H1 (cell line): ENCODE measurements at regions not wholly inside any gene's neighbourhood (a gene's known extent, or its start where the extent isn't known, plus 50 kb on each side); places are given as distances from the start of the nearest gene placed in this dataset.
"Not testable (repeated sequence)": the region's sequence is repeated elsewhere in the genome, so short reads cannot be mapped to it uniquely, and the experiment has no call there.

Experiments
- CTCF ChIA-PET: fragments of 300-600 bp; sonication (Branson Sonifier 250); formaldehyde crosslinking; loops from one replicate; lab custom pipeline; 2021; ENCODE audit not compliant: partially characterized antibody; lab: Charles Lee
- POLR2A ChIA-PET: fragments of 300-600 bp; sonication (Branson Sonifier 250); formaldehyde crosslinking; loops from one replicate; lab custom pipeline; 2021; ENCODE audit warnings: inconsistent platforms; ENCODE audit not compliant: partially characterized antibody; lab: Charles Lee
- DNase-seq, 2 experiments: peaks; one replicate each; pipeline versions ENCODE4 v3.0.0 to v3.0.0-alpha.2; 2010 to 2022; ENCODE audit warnings: low spot score in 2 of 2, low read depth in 1 of 2, mixed read lengths in 1 of 2
- FAIRE-seq: peaks from 2 replicates; lab custom pipeline; 2011; peaks lifted over from hg19 to GRCh38; lab: Jason Lieb, UNC
- H2AFZ ChIP-seq: 2 replicates; pipeline ENCODE4 v1.8.1; 2012; ENCODE audit warnings: low read length, inconsistent platforms
- H2AK5ac ChIP-seq: 2 replicates; pipeline ENCODE4 v1.6.1; 2013; ENCODE audit warnings: low read depth, low read length
- H2BK120ac ChIP-seq: replicated peaks from 2 replicates; pipeline ENCODE3; 2013; ENCODE audit warnings: low read depth, low read length, inconsistent platforms
- H2BK12ac ChIP-seq: 2 replicates; pipeline ENCODE4 v1.6.1; 2013; ENCODE audit warnings: low read depth, low read length
- H2BK15ac ChIP-seq: 2 replicates; pipeline ENCODE4 v1.6.1; 2013; ENCODE audit warnings: low read length
- H2BK20ac ChIP-seq: 2 replicates; pipeline ENCODE4 v1.6.1; 2013; ENCODE audit warnings: low read length
- H2BK5ac ChIP-seq: 2 replicates; pipeline ENCODE4 v1.6.1; 2013; ENCODE audit warnings: low read depth, low read length
- H3K14ac ChIP-seq: 2 replicates; pipeline ENCODE4 v1.6.1; 2013; ENCODE audit warnings: inconsistent platforms; ENCODE audit not compliant: insufficient read length
- H3K18ac ChIP-seq: 2 replicates; pipeline ENCODE4 v1.6.1; 2013; ENCODE audit warnings: low read length; ENCODE audit errors: extremely low read depth
- H3K23ac ChIP-seq: 2 replicates; pipeline ENCODE4 v1.6.1; 2013; ENCODE audit warnings: inconsistent platforms; ENCODE audit not compliant: insufficient read length
- H3K23me2 ChIP-seq: 2 replicates; pipeline ENCODE4 v1.6.1; 2013; ENCODE audit warnings: low read depth, low read length
- H3K27ac ChIP-seq: 2 replicates; pipeline ENCODE4 v1.6.1; 2011; ENCODE audit warnings: low read depth, low read length, inconsistent platforms
- H3K27me3 ChIP-seq, 4 experiments: replicated peaks in 1 of 4; 1 replicate in 1 of 4; 2 replicates in 3 of 4; pipeline versions ENCODE4 v1.6.1 to v1.8.1; 2011 to 2013; ENCODE audit warnings: low read length in 3 of 4, mild to moderate bottlenecking in 3 of 4, inconsistent platforms in 2 of 4, mixed read lengths in 2 of 4, moderate library complexity in 1 of 4; ENCODE audit not compliant: control insufficient read depth in 3 of 4, insufficient read depth in 3 of 4; ENCODE audit errors: extremely low read depth in 1 of 4
- H3K36me3 ChIP-seq, 4 experiments: 2 replicates each; pipeline versions ENCODE4 v1.6.1 to v1.8.1; 2011 to 2013; ENCODE audit warnings: mild to moderate bottlenecking in 4 of 4, low read length in 3 of 4, moderate library complexity in 2 of 4, control low read depth in 1 of 4, inconsistent platforms in 1 of 4; ENCODE audit not compliant: insufficient read depth in 4 of 4, control insufficient read depth in 2 of 4
- H3K4ac ChIP-seq: replicated peaks from 2 replicates; pipeline ENCODE3; 2013; ENCODE audit warnings: low read length, low read depth, mixed read lengths, inconsistent platforms; ENCODE audit not compliant: insufficient read length
- H3K4me1 ChIP-seq, 4 experiments: replicated peaks in 1 of 4; 1 replicate in 1 of 4; 2 replicates in 3 of 4; pipeline versions ENCODE4 v1.6.1 to v1.8.1; 2011 to 2013; ENCODE audit warnings: low read length in 3 of 4, inconsistent platforms in 2 of 4, mixed read lengths in 1 of 4; ENCODE audit not compliant: insufficient read depth in 4 of 4, control insufficient read depth in 3 of 4
- H3K4me2 ChIP-seq, 2 experiments: 2 replicates each; pipeline versions ENCODE4 v1.6.1 to v1.8.1; 2011 to 2013; ENCODE audit warnings: low read depth in 2 of 2, low read length in 2 of 2, control low read depth in 1 of 2, inconsistent platforms in 1 of 2, mild to moderate bottlenecking in 1 of 2; ENCODE audit not compliant: insufficient read depth in 1 of 2
- H3K4me3 ChIP-seq, 4 experiments: fragments of 200-600, 300-600 bp in 1 of 4; sonication (generic), shearing (Covaris generic), sonication (Bioruptor Twin) in 1 of 4; 2 replicates each; pipeline versions ENCODE4 v1.5.1 to v1.8.1; 2011 to 2016; ENCODE audit warnings: low read length in 4 of 4, low read depth in 3 of 4, control low read depth in 2 of 4, inconsistent platforms in 2 of 4, mild to moderate bottlenecking in 2 of 4, mixed read lengths in 1 of 4, moderate library complexity in 1 of 4; ENCODE audit not compliant: insufficient read depth in 2 of 4; ENCODE audit errors: extremely low read depth in 1 of 4
- H3K56ac ChIP-seq: replicated peaks from 2 replicates; pipeline ENCODE3; 2013; ENCODE audit warnings: low read depth, mild to moderate bottlenecking, mixed read lengths, low read length, inconsistent platforms; ENCODE audit not compliant: insufficient read length
- H3K79me1 ChIP-seq: 2 replicates; pipeline ENCODE4 v1.6.1; 2013; ENCODE audit warnings: low read depth, low read length, control low read depth
- H3K79me2 ChIP-seq, 2 experiments: 2 replicates each; pipeline versions ENCODE4 v1.6.1 to v1.8.1; 2012 to 2013; ENCODE audit warnings: low read length in 2 of 2, mild to moderate bottlenecking in 2 of 2, inconsistent platforms in 1 of 2; ENCODE audit not compliant: insufficient read depth in 2 of 2, control insufficient read depth in 1 of 2
- H3K9ac ChIP-seq, 4 experiments: replicated peaks in 1 of 4; 1 replicate in 1 of 4; 2 replicates in 3 of 4; pipeline versions ENCODE4 v1.6.1 to v1.8.1; 2011 to 2013; ENCODE audit warnings: low read depth in 3 of 4, low read length in 3 of 4, control low read depth in 2 of 4, mild to moderate bottlenecking in 2 of 4, moderate library complexity in 2 of 4, inconsistent platforms in 1 of 4; ENCODE audit errors: extremely low read depth in 1 of 4
- H3K9me3 ChIP-seq, 2 experiments: 2 replicates each; pipeline versions ENCODE4 v1.6.1 to v1.8.1; 2012 to 2013; ENCODE audit warnings: mild to moderate bottlenecking in 2 of 2, moderate library complexity in 2 of 2, control low read depth in 1 of 2, inconsistent platforms in 1 of 2, low read depth in 1 of 2, low read length in 1 of 2, mixed read lengths in 1 of 2; ENCODE audit not compliant: insufficient read depth in 2 of 2
- H4K20me1 ChIP-seq, 2 experiments: replicated peaks in 1 of 2; 2 replicates each; pipeline versions ENCODE3 to v1.8.1; 2011 to 2013; ENCODE audit warnings: inconsistent platforms in 2 of 2, low read length in 2 of 2, mild to moderate bottlenecking in 1 of 2; ENCODE audit not compliant: insufficient read depth in 2 of 2, control insufficient read depth in 1 of 2
- H4K5ac ChIP-seq: 2 replicates; pipeline ENCODE4 v1.6.1; 2013; ENCODE audit warnings: low read length, low read depth, mixed read lengths, inconsistent platforms; ENCODE audit not compliant: insufficient read length
- H4K8ac ChIP-seq: 2 replicates; pipeline ENCODE4 v1.8.0; 2013; ENCODE audit warnings: mild to moderate bottlenecking, moderate library complexity, low read length, inconsistent platforms; ENCODE audit not compliant: insufficient read depth; ENCODE audit errors: extremely low read depth
- H4K91ac ChIP-seq: replicated peaks from 2 replicates; pipeline ENCODE3; 2013; ENCODE audit warnings: low read length, mixed read lengths, inconsistent platforms; ENCODE audit not compliant: insufficient read length

DNA sequence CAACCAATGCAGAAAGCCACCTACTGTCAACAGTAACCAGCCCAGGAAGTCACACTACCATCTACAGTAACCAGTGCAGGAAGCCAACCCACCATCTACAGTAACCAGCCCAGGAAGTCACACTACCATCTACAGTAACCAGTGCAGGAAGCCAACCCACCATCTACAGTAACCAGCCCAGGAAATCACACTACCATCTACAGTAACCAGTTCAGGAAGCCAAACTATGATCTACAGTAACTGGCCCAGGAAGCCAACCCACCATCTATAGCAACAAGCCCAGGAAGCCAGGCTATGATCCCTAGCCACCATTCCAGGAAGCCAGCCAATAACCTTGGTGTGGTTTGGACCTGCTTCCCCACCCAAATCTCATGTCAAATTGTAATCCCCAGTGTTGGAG lies 97.4 kb upstream of the APCDD1 start:
- H4K20me1 ChIP-seq, H2BK5ac ChIP-seq, H3K56ac ChIP-seq, H3K4me1 ChIP-seq, H3K18ac ChIP-seq, H3K79me2 ChIP-seq, H4K91ac ChIP-seq, H3K4me3 ChIP-seq, H3K9ac ChIP-seq, CTCF ChIA-PET, H4K5ac ChIP-seq, H4K8ac ChIP-seq, POLR2A ChIA-PET, H3K23me2 ChIP-seq, H3K36me3 ChIP-seq, H3K4me2 ChIP-seq, H2AK5ac ChIP-seq, H3K79me1 ChIP-seq, H3K4ac ChIP-seq, DNase-seq, H2BK120ac ChIP-seq, H3K9me3 ChIP-seq, FAIRE-seq, H2AFZ ChIP-seq, H3K14ac ChIP-seq, H2BK20ac ChIP-seq, H3K27me3 ChIP-seq, H3K23ac ChIP-seq, H3K27ac ChIP-seq, H2BK12ac ChIP-seq, H2BK15ac ChIP-seq: not testable (repeated sequence)
